IMR-90 (cell line): ENCODE measurements at regions not wholly inside any gene's neighbourhood (a gene's known extent, or its start where the extent isn't known, plus 50 kb on each side); places are given as distances from the start of the nearest gene placed in this dataset.

Experiments used
- ATAC-seq: fragments of 200-7000 bp; cut with Tn5 transposase; 2 replicates; pipeline ENCODE4 v1.9.1; 2020; ENCODE audit warnings: low read depth, mild to moderate bottlenecking, moderate library complexity
- BruUV-seq: library from RNA; stranded (reverse); fragments of 400-500 nt; replicated peaks from 2 replicates; lab custom pipeline; 2021; lab: Mats Ljungman, UMichigan
- CTCF ChIA-PET: fragments of 300-600 bp; formaldehyde crosslinking; extraction: SDS; loops from one replicate; lab custom pipeline; 2021; ENCODE audit warnings: antibody characterized with exemption; lab: Yijun Ruan, JAX
- POLR2A ChIA-PET: fragments of 300-600 bp; sonication (Branson Sonifier 250); formaldehyde crosslinking; loops from one replicate; lab custom pipeline; 2022; ENCODE audit warnings: antibody characterized with exemption; ENCODE audit not compliant: unreplicated experiment; lab: Charles Lee
- DNase-seq: peaks from one replicate; pipeline ENCODE4 v3.0.0; 2013
- H2AFZ ChIP-seq: replicated peaks from 2 replicates; pipeline ENCODE3; 2013; ENCODE audit warnings: low read length, mild to moderate bottlenecking; ENCODE audit not compliant: poor library complexity
- H2AK5ac ChIP-seq: 2 replicates; pipeline ENCODE4 v1.6.1; 2013; ENCODE audit warnings: low read depth, low read length, inconsistent platforms
- H2AK9ac ChIP-seq: replicated peaks from 2 replicates; pipeline ENCODE3; 2013; ENCODE audit warnings: mild to moderate bottlenecking, low read depth, low read length, moderate library complexity; ENCODE audit not compliant: poor library complexity
- H2BK120ac ChIP-seq: 2 replicates; pipeline ENCODE4 v1.6.1; 2013; ENCODE audit warnings: low read depth, low read length, inconsistent platforms
- H2BK15ac ChIP-seq: 3 replicates; pipeline ENCODE4 v1.6.1; 2013; ENCODE audit warnings: low read depth, low read length, inconsistent platforms
- H2BK20ac ChIP-seq: 2 replicates; pipeline ENCODE4 v1.6.1; 2013; ENCODE audit warnings: low read depth, mild to moderate bottlenecking, inconsistent platforms, low read length, moderate library complexity
- H2BK5ac ChIP-seq: 2 replicates; pipeline ENCODE4 v1.6.1; 2013; ENCODE audit warnings: mild to moderate bottlenecking, low read depth, low read length, inconsistent platforms; ENCODE audit not compliant: poor library complexity, severe bottlenecking
- H3K14ac ChIP-seq: replicated peaks from 2 replicates; pipeline ENCODE4 v1.6.1; 2013; ENCODE audit warnings: low read depth, low read length, inconsistent platforms
- H3K18ac ChIP-seq: 2 replicates; pipeline ENCODE4 v1.6.1; 2013; ENCODE audit warnings: low read depth, low read length, control low read depth
- H3K23ac ChIP-seq: 2 replicates; pipeline ENCODE4 v1.6.1; 2013; ENCODE audit warnings: low read depth, low read length, inconsistent platforms
- H3K27ac ChIP-seq: 2 replicates; pipeline ENCODE4 v1.5.1; 2013; ENCODE audit warnings: mild to moderate bottlenecking, control low read depth, low read length; ENCODE audit not compliant: insufficient read depth
- H3K27me3 ChIP-seq: 2 replicates; pipeline ENCODE4 v1.6.1; 2013; ENCODE audit warnings: low read length; ENCODE audit not compliant: control insufficient read depth, insufficient read depth
- H3K36me3 ChIP-seq: 2 replicates; pipeline ENCODE4 v1.6.1; 2013; ENCODE audit warnings: low read length, mixed read lengths; ENCODE audit not compliant: control insufficient read depth, insufficient read depth
- H3K4ac ChIP-seq: 2 replicates; pipeline ENCODE4 v1.6.1; 2013; ENCODE audit warnings: low read depth, low read length, inconsistent platforms
- H3K4me1 ChIP-seq: 2 replicates; pipeline ENCODE4 v1.6.1; 2013; ENCODE audit warnings: low read length, mixed read lengths; ENCODE audit not compliant: control insufficient read depth, insufficient read depth
- H3K4me2 ChIP-seq: 2 replicates; pipeline ENCODE4 v1.6.1; 2013; ENCODE audit warnings: low read depth, mild to moderate bottlenecking, control low read depth, low read length, moderate library complexity
- H3K4me3 ChIP-seq: 2 replicates; pipeline ENCODE4 v1.5.1; 2013; ENCODE audit warnings: low read depth, mild to moderate bottlenecking, control low read depth, low read length, moderate library complexity; ENCODE audit not compliant: insufficient read depth
- H3K56ac ChIP-seq: 2 replicates; pipeline ENCODE4 v1.6.1; 2013; ENCODE audit warnings: low read length, inconsistent platforms; ENCODE audit not compliant: insufficient read depth; ENCODE audit errors: extremely low read depth
- H3K79me1 ChIP-seq, 2 experiments: 2 replicates each; pipeline ENCODE4 v1.6.1; 2013; ENCODE audit warnings: low read length in 2 of 2, inconsistent platforms in 1 of 2, low read depth in 1 of 2
- H3K9ac ChIP-seq: 2 replicates; pipeline ENCODE4 v1.6.1; 2013; ENCODE audit warnings: low read depth, low read length, control low read depth
- H3K9me1 ChIP-seq: 2 replicates; pipeline ENCODE4 v1.6.1; 2013; ENCODE audit warnings: low read length, inconsistent platforms; ENCODE audit not compliant: insufficient read depth
- H3K9me3 ChIP-seq: 2 replicates; pipeline ENCODE4 v1.6.1; 2013; ENCODE audit warnings: low read length; ENCODE audit not compliant: control insufficient read depth, insufficient read depth
- H4K20me1 ChIP-seq: 2 replicates; pipeline ENCODE4 v1.6.1; 2013; ENCODE audit warnings: low read length, inconsistent platforms; ENCODE audit not compliant: insufficient read depth
- H4K5ac ChIP-seq: 2 replicates; pipeline ENCODE4 v1.6.1; 2013; ENCODE audit warnings: mild to moderate bottlenecking, low read depth, low read length, control low read depth
- H4K8ac ChIP-seq, 2 experiments: 2 replicates each; pipeline ENCODE4 v1.6.1; 2013; ENCODE audit warnings: low read depth in 2 of 2, low read length in 2 of 2, control low read depth in 1 of 2, inconsistent platforms in 1 of 2
- H4K91ac ChIP-seq: 2 replicates; pipeline ENCODE4 v1.6.1; 2013; ENCODE audit warnings: low read depth, low read length, inconsistent platforms; ENCODE audit not compliant: insufficient read depth
- CEBPB ChIP-seq: IDR thresholded peaks from 2 replicates; pipeline ENCODE4 v1.6.1; 2012; ENCODE audit warnings: low read depth, low read length, improper control_type of control experiment
- CHD1 ChIP-seq: IDR thresholded peaks from 2 replicates; pipeline ENCODE4 v1.6.1; 2012; ENCODE audit warnings: low read depth, low read length, improper control_type of control experiment
- MAFK ChIP-seq: IDR thresholded peaks from 2 replicates; pipeline ENCODE4 v1.6.1; 2012; ENCODE audit warnings: low read depth, low read length, improper control_type of control experiment
- MAZ ChIP-seq: IDR thresholded peaks from 2 replicates; pipeline ENCODE4 v1.6.1; 2012; ENCODE audit warnings: low read depth, mild to moderate bottlenecking, low read length, improper control_type of control experiment, moderate library complexity, borderline replicate concordance
- POLR2A ChIP-seq: IDR thresholded peaks from 2 replicates; pipeline ENCODE4 v1.6.1; 2012; ENCODE audit warnings: mild to moderate bottlenecking, low read depth, low read length
- RFX5 ChIP-seq: IDR thresholded peaks from 2 replicates; pipeline ENCODE4 v1.8.0; 2012; ENCODE audit warnings: low read depth, mild to moderate bottlenecking, low read length, moderate library complexity
- WGBS, 2 experiments: methylation state at CpG; one replicate each; pipeline versions ENCODE4 v1.1.5 to v1.1.7; 2013; ENCODE audit warnings: missing lambda C conversion rate in 2 of 2; ENCODE audit not compliant: insufficient read length in 1 of 2; ENCODE audit errors: extremely low coverage in 2 of 2; 5-methylcytosine and 5-hydroxymethylcytosine counted together
- dilution Hi-C: fragments of 300-500 bp; cut with HindIII; formaldehyde crosslinking; loops from one replicate; pipeline ENCODE4 v1.14.3; 2018; ENCODE audit warnings: low sequenced_read_pairs; ENCODE audit not compliant: unreplicated experiment
- in situ Hi-C: fragments of 300-500 bp; cut with MboI; formaldehyde crosslinking; loops from 3 replicates; pipeline ENCODE4 v1.14.3; 2019; ENCODE audit warnings: low sequenced_read_pairs, inconsistent platforms, mixed read lengths
- intact Hi-C: fragments of 100-400 bp; cut with micrococcal nuclease; formaldehyde crosslinking; loops from 2 replicates; pipeline ENCODE4 v1.10.0; 2022

- in situ Hi-C loops, result no loop called here
- H2AK5ac ChIP-seq, result no peak overlapping the region
- no peak overlapping the region for H3K23ac ChIP-seq
- DNase-seq, result no peak
- no peak overlapping the region for H3K4me2 ChIP-seq
- WGBS, 2 experiments, result no CpG with 5 or more reads among the region's 2 CpGs
- H3K4me3 ChIP-seq, result no peak overlapping the region
- no peaks in the 10 kb centered on the region for H3K36me3 ChIP-seq
- no peak overlapping the region for H3K27ac ChIP-seq
- no peak overlapping the region for H3K14ac ChIP-seq
- dilution Hi-C loops, result no loop called here
- intact Hi-C loops, result no loop called here
- no peak overlapping the region for H2AK9ac ChIP-seq
- no peak overlapping the region for H3K9ac ChIP-seq
- H4K20me1 ChIP-seq, result no peaks in the 10 kb centered on the region
- POLR2A ChIA-PET, result no interaction called here
- no peaks in the 10 kb centered on the region for H3K9me3 ChIP-seq
- no TSS peak for BruUV-seq
- H4K8ac ChIP-seq, result no peak overlapping the region
- no peak overlapping the region for H2BK120ac ChIP-seq
- no peaks in the 10 kb centered on the region for H3K9me1 ChIP-seq
- no peak overlapping the region for H3K4ac ChIP-seq
- no peak overlapping the region for H2BK5ac ChIP-seq
- CTCF ChIA-PET, result interaction anchor here (1.5 kb wide), 1 partner anchor 10 kb away, joined by 4 read pairs; no protein-coding TSS in a partner anchor
- ATAC-seq, result no peak
- H4K91ac ChIP-seq, result no peak overlapping the region
- no peak overlapping the region for H2BK15ac ChIP-seq
- no peaks in the 10 kb centered on the region for H3K79me1 ChIP-seq
- no peak overlapping the region for H3K18ac ChIP-seq
- H4K5ac ChIP-seq, result no peak overlapping the region
- no peak overlapping the region for H3K56ac ChIP-seq
- no peak overlapping the region for H2BK20ac ChIP-seq
- H2AFZ ChIP-seq, result no peak overlapping the region
- no peak for TF ChIP-seq MAFK
- no peak for TF ChIP-seq RFX5
- TF ChIP-seq MAZ, result no peak
- no peak for TF ChIP-seq POLR2A
- TF ChIP-seq CHD1, result no peak
- no peak for TF ChIP-seq CEBPB
- no peaks in the 10 kb centered on the region for H3K27me3 ChIP-seq
- no peaks in the 10 kb centered on the region for H3K4me1 ChIP-seq
Measured at GRCh38 chr13:72653506-72653905, 73.9 kb downstream of the MZT1 start.
